ENCODE measurements at regions not wholly inside any gene's neighbourhood (a gene's known extent, or its start where the extent isn't known, plus 50 kb on each side); places are given as distances from the start of the nearest gene placed in this dataset.

DNA sequence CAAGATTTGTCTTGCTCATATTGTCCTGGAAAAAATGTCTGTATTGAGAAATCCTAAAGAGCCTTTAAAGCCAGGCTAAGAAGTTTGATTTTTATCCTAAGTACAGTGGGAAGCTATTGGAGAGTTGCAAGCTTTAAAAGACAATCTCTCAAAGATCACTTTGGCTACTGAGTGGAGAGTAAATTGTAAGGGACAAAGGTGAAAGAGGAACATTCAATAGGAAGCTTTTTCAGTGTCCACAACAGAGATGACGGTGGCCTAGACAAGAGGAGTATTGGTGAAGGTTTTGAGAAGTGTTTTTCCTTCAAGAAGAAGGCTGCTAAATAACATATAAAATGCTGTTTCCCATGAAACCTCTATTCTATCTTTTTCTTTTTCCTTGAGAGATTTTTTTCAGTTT, 249.5 kb upstream of the IL12A start:
- TF ChIP-seq MXI1 (conservative IDR thresholded peaks at IDR 0.05; ENCODE audit: poor library complexity, severe bottlenecking) (no peak), EZH2 (IDR thresholded peaks at IDR 0.05; ENCODE audit: borderline replicate concordance, insufficient read depth, low read length, poor library complexity, severe bottlenecking) (no peak), EP300 (conservative IDR thresholded peaks at IDR 0.05; ENCODE audit: poor library complexity, severe bottlenecking) (no peak), SMC3 (conservative IDR thresholded peaks at IDR 0.05; ENCODE audit: poor library complexity) (no peak), POLR2AphosphoS5 (IDR thresholded peaks at IDR 0.05) (no peak), RAD21 (conservative IDR thresholded peaks at IDR 0.05) (no peak), TAF1 (IDR thresholded peaks at IDR 0.05; ENCODE audit: low read depth) (no peak)
- TF ChIP-seq, protein P1, sequence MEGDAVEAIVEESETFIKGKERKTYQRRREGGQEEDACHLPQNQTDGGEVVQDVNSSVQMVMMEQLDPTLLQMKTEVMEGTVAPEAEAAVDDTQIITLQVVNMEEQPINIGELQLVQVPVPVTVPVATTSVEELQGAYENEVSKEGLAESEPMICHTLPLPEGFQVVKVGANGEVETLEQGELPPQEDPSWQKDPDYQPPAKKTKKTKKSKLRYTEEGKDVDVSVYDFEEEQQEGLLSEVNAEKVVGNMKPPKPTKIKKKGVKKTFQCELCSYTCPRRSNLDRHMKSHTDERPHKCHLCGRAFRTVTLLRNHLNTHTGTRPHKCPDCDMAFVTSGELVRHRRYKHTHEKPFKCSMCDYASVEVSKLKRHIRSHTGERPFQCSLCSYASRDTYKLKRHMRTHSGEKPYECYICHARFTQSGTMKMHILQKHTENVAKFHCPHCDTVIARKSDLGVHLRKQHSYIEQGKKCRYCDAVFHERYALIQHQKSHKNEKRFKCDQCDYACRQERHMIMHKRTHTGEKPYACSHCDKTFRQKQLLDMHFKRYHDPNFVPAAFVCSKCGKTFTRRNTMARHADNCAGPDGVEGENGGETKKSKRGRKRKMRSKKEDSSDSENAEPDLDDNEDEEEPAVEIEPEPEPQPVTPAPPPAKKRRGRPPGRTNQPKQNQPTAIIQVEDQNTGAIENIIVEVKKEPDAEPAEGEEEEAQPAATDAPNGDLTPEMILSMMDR (IDR thresholded peaks at IDR 0.05; ENCODE audit: poor library complexity, severe bottlenecking): no peak
- TF ChIP-seq, protein P2, sequence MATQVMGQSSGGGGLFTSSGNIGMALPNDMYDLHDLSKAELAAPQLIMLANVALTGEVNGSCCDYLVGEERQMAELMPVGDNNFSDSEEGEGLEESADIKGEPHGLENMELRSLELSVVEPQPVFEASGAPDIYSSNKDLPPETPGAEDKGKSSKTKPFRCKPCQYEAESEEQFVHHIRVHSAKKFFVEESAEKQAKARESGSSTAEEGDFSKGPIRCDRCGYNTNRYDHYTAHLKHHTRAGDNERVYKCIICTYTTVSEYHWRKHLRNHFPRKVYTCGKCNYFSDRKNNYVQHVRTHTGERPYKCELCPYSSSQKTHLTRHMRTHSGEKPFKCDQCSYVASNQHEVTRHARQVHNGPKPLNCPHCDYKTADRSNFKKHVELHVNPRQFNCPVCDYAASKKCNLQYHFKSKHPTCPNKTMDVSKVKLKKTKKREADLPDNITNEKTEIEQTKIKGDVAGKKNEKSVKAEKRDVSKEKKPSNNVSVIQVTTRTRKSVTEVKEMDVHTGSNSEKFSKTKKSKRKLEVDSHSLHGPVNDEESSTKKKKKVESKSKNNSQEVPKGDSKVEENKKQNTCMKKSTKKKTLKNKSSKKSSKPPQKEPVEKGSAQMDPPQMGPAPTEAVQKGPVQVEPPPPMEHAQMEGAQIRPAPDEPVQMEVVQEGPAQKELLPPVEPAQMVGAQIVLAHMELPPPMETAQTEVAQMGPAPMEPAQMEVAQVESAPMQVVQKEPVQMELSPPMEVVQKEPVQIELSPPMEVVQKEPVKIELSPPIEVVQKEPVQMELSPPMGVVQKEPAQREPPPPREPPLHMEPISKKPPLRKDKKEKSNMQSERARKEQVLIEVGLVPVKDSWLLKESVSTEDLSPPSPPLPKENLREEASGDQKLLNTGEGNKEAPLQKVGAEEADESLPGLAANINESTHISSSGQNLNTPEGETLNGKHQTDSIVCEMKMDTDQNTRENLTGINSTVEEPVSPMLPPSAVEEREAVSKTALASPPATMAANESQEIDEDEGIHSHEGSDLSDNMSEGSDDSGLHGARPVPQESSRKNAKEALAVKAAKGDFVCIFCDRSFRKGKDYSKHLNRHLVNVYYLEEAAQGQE (IDR thresholded peaks at IDR 0.05; ENCODE audit: borderline replicate concordance): no peak

DNA sequence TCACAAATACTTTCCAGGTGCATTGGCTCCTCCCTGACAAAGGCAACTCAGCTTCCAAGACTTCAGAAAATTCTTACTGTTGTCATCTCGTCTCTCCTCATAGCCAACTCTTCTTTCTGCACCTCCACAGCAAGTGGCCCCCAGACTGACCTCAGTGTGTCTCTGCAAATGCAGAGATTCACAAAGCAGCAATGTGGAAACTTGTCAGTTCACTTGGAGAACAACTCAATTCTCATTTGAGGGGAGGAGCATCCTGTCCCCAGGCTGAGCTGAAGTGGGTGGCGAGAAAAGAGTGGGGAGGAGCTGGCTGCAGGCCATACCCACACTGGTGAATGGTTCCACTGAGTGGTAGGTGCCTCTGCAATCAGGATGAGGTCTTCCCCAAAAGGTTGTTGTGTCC, 248.7 kb upstream of the IL12A start:
- TF ChIP-seq, protein P2 (IDR thresholded peaks at IDR 0.05; ENCODE audit: borderline replicate concordance): no peak
- Histone ChIP-seq H3K9me3 (ENCODE audit: low read length) (no peaks in the 10 kb centered on the region), H3K9me2 (ENCODE audit: insufficient read depth, low read length) (no peaks in the 10 kb centered on the region)

More for the DNA sequence above, 249.5 kb upstream of the IL12A start:
- no peaks in the 10 kb centered on the region for H3K36me3 ChIP-seq (ENCODE audit: insufficient read depth, low read length)
- H3K9me2 ChIP-seq (ENCODE audit: insufficient read depth, low read length): no peaks in the 10 kb centered on the region
- no peaks in the 10 kb centered on the region for H4K20me1 ChIP-seq (ENCODE audit: insufficient read depth)
- H3K27me3 ChIP-seq (ENCODE audit: insufficient read depth, low read depth, low read length): no peaks in the 10 kb centered on the region
- no peak overlapping the region for H3K4me2 ChIP-seq (ENCODE audit: low read length)
- H3K79me2 ChIP-seq (replicated peaks; ENCODE audit: insufficient read depth, low read length): no peaks in the 10 kb centered on the region
- no peak overlapping the region for H3K27ac ChIP-seq (ENCODE audit: low read length)
- H3K9ac ChIP-seq (ENCODE audit: low read length): no peak overlapping the region
- no peak overlapping the region for H2AFZ ChIP-seq (ENCODE audit: low read depth, low read length)
- H3K4me3 ChIP-seq (ENCODE audit: low read length): no peak overlapping the region
- H3F3A ChIP-seq (ENCODE audit: insufficient read depth, low read length, poor library complexity, severe bottlenecking): no peaks in the 10 kb centered on the region
- H3K9me3 ChIP-seq (ENCODE audit: low read length): no peaks in the 10 kb centered on the region

More for the DNA sequence above, 248.7 kb upstream of the IL12A start:
- Histone ChIP-seq H3K4me3 (ENCODE audit: low read length) (no peak overlapping the region), H3K79me2 (replicated peaks; ENCODE audit: insufficient read depth, low read length) (no peaks in the 10 kb centered on the region), H4K20me1 (ENCODE audit: insufficient read depth) (no peaks in the 10 kb centered on the region), H2AFZ (ENCODE audit: low read depth, low read length) (no peak overlapping the region), H3K9ac (ENCODE audit: low read length) (no peak overlapping the region), H3F3A (ENCODE audit: insufficient read depth, low read length, poor library complexity, severe bottlenecking) (no peaks in the 10 kb centered on the region), H3K36me3 (ENCODE audit: insufficient read depth, low read length) (no peaks in the 10 kb centered on the region), H3K27me3 (ENCODE audit: insufficient read depth, low read depth, low read length) (no peaks in the 10 kb centered on the region), H3K4me2 (ENCODE audit: low read length) (no peak overlapping the region), H3K27ac (ENCODE audit: low read length) (no peak overlapping the region)

All from neural cell (in vitro differentiated cells).